AG10803 (cell line): ENCODE measurements at regions not wholly inside any gene's neighbourhood (a gene's known extent, or its start where the extent isn't known, plus 50 kb on each side); places are given as distances from the start of the nearest gene placed in this dataset.
A peak's percentile ranks its signal among the peaks of the same experiment; 100 is the strongest.

Experiments
- DNase-seq: peaks from one replicate; pipeline ENCODE4 v3.0.0; 2010; ENCODE audit warnings: low read depth
- H3K4me3 ChIP-seq: 2 replicates; pipeline ENCODE4 v1.5.1; 2011; ENCODE audit warnings: mild to moderate bottlenecking, low read length, control low read depth
- CTCF ChIP-seq: conservative IDR thresholded peaks from 2 replicates; pipeline ENCODE4 v1.5.1; 2011; ENCODE audit warnings: mild to moderate bottlenecking, low read length, control low read depth, inconsistent platforms

- no peak for TF ChIP-seq CTCF
- no peak overlapping the region for H3K4me3 ChIP-seq
- DNase-seq = peak; percentile 15
Observed at GRCh38 chr2:217451666-217452065, 551.1 kb downstream of the TNS1 start.

GRCh38 chr2:217449444-217449843, 553.4 kb downstream of the TNS1 start:
- no peak overlapping the region for H3K4me3 ChIP-seq
- DNase-seq = no peak
- TF ChIP-seq CTCF = no peak

GRCh38 chr2:217448860-217449259, 553.9 kb downstream of the TNS1 start:
- TF ChIP-seq CTCF = no peak
- no peak for DNase-seq
- H3K4me3 ChIP-seq = no peak overlapping the region

DNA sequence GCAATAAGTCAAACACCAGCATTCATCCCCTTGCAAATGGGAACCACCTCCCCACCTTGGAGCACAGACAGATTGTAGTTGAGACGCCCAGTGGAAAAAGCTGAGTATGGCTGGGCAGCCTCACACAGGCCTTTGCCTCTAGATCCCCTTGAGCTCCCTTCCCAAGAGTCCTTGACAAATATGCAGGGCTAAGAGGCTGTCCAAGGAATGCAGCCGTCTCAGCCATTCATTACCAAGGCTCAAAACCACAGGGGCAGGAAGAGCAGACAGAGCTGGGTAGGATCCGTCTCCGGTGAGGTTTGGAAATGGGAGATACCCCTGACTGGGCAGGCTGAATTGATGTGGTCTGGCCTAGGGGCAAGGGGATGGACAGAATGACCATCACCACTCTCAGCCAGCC, 557.1 kb downstream of the TNS1 start:
- peak; percentile 52 for DNase-seq
- no peak overlapping the region for H3K4me3 ChIP-seq
- TF ChIP-seq CTCF = no peak

DNA sequence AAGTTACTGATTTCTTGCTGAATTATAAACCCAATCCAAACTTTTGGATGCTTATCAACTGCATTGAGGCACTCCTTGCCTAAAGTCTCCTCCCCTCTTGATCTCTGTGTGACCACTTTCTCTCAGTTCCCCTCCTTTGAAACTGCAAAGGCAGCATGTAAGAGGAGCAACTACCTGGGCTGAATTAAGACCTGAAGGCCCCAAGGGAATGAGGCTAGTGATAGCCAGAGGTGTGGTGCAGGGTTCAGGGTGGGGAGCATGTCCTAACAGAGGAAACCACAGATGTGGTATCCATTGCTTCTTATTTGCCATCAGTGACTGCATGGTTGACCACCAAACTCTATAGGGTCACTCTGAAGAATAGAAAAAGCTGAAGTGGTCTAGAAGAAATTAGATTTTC, 557.9 kb downstream of the TNS1 start:
- TF ChIP-seq CTCF = no peak
- DNase-seq = no peak
- H3K4me3 ChIP-seq = no peak overlapping the region

DNA sequence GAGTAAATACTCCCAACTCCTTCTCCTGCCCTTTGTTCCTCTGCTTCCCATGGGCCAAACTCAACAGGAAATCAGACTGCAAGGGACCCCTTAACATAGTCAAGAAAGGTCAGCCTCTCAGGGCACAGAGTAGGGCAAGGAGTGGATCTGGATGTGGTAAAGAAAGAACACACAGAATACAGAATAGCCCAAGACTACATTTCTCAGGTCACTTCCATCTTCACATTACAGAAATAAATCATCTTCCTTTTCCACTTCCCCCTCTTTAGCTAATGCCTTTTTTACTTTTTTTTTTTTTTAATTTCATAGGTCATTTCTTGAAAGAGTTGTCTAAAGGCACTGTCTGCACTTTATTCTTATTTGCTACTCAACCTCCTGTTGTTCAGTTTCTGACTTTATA, 558.3 kb downstream of the TNS1 start:
- DNase-seq = no peak
- no peak for TF ChIP-seq CTCF
- H3K4me3 ChIP-seq = no peak overlapping the region

GRCh38 chr2:217443601-217444000, 559.2 kb downstream of the TNS1 start:
- no peak for TF ChIP-seq CTCF
- no peak for DNase-seq
- no peak overlapping the region for H3K4me3 ChIP-seq
